NT2/D1 (cell line): ENCODE measurements at regions not wholly inside any gene's neighbourhood (a gene's known extent, or its start where the extent isn't known, plus 50 kb on each side); places are given as distances from the start of the nearest gene placed in this dataset.

Source experiments
- SUZ12 ChIP-seq: IDR thresholded peaks from 2 replicates; pipeline ENCODE4 v1.6.1; 2011; ENCODE audit not compliant: insufficient read length, insufficient read depth; ENCODE audit errors: extremely low read depth
- YY1 ChIP-seq: IDR thresholded peaks from 2 replicates; pipeline ENCODE4 v1.6.1; 2011; ENCODE audit not compliant: insufficient read length, insufficient read depth
- ZNF274 ChIP-seq: IDR thresholded peaks from 2 replicates; pipeline ENCODE4 v1.6.1; 2011; ENCODE audit warnings: mild to moderate bottlenecking, low read depth, low read length

DNA sequence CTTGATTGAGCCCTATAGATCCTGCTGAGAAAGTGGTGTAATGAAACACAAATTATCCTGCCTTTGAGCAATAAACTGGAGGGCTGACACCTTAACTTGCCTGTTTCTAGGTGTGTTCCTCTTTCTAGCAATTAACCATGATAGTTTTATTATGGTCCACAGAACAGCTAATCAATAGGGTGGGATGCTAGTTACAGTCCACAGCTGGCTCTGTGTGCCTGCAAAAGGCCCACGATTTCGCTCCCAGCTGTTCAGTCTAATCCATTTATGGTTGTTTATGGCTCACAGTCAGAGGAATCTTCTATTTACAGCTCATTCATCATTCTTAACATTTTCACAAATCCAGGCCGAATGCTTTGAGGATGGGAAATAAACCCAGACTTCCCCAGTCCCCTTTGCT is 674.9 kb downstream of the SMARCA1 start:
- no peak for TF ChIP-seq YY1
- TF ChIP-seq SUZ12, result no peak
- no peak for TF ChIP-seq ZNF274
